ENCODE measurements at regions not wholly inside any gene's neighbourhood (a gene's known extent, or its start where the extent isn't known, plus 50 kb on each side); places are given as distances from the start of the nearest gene placed in this dataset.

- no peak for DNase-seq
- Mint-ChIP-seq H3K9me3 (peaks cover 7 to 12% (median 11%) of the 10 kb centered on the region in 3 donors), H3K4me1 (no peaks in the 10 kb centered on the region), H3K27me3 (peaks cover 3 to 14% of the 10 kb centered on the region in 2 donors), H3K4me3 (no peak overlapping the region), H3K36me3 (no peaks in the 10 kb centered on the region), H3K27ac (no peak overlapping the region)
- no peak overlapping the region for H3K27ac ChIP-seq (ENCODE audit: low read length)
- no peak for ATAC-seq (replicated peaks in 1 of 4)
- no peaks in the 10 kb centered on the region for H3K9me3 ChIP-seq
- no peak overlapping the region for H3K4me3 ChIP-seq (ENCODE audit: control insufficient read depth in 1 of 2, extremely low read depth in 1 of 2, low read length in 1 of 2)
- H3K4me1 ChIP-seq (ENCODE audit: control insufficient read depth in 1 of 2, extremely low read depth in 1 of 2, insufficient read depth in 2 of 2, low read length in 2 of 2), result no peaks in the 10 kb centered on the region
- H3K36me3 ChIP-seq (ENCODE audit: control insufficient read depth in 2 of 2, extremely low read depth in 1 of 2, insufficient read depth in 1 of 2, low read length in 1 of 2), result no peaks in the 10 kb centered on the region
- peaks cover 0 to 26% of the 10 kb centered on the region in 2 experiments for H3K27me3 ChIP-seq (replicated peaks in 1 of 2; ENCODE audit: control insufficient read depth in 2 of 2, extremely low read depth in 1 of 2, insufficient read depth in 2 of 2, low read length in 1 of 2)
- CTCF ChIA-PET, result no interaction called here
- WGBS (ENCODE audit: insufficient coverage), result 92% methylated on average over 7 of the region's 8 CpGs
- POLR2A ChIA-PET, result interaction anchor here in 1 of 2 donors (0.7 kb wide), 1 partner anchor 1724 kb away, joined by 3 read pairs; no protein-coding TSS in a partner anchor
Measured at GRCh38 chr22:47446331-47446730, 683.9 kb downstream of the TBC1D22A start.

DNA sequence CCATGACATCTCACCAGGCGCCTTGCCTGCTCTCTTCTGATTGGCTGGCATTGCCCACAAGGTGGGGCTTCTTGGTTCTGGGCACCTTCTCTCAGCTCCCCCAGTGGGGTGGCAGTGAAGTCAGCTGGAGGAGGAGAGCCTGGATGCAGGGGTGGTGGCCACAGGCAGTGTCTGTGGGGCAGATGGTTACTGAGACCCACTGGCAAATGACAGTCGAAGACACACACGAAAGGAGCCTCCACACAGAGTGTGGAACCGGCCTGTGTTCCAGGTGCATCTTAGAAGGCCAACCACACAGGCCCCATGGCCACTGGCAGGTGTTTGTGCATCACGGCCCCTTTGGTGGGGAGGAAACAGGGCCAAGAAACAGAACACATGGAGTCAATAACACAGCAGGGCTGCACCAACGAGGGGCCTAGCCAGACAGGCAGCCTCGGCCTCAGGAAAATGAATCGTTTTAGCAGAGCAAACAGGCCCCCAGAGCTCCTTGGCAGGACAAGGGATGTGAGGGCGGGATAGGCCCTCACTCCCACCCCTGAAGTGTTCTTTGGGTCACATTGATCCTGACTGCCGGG lies 683.4 kb downstream of the TBC1D22A start:
- H3K27ac Mint-ChIP-seq, result no peak overlapping the region

DNA sequence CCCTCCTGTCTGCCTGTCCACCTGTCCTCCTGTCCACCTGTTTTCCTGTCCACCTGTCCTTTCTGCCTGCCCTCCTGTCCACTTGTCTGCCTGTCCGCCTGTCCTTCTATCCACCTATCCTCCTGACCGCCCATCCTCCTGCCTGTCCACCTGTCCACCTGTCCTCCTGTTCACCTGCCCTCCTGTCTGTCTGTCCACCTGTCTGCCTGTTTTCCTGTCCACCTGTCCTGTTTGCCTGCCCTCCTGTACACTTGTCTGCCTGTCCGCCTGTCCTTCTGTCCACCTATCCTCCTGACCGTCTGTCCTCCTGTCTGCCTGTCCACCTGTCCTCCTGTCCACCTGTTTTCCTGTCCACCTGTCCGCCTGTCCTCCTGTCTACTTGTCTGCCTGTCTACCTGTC lies 682.8 kb downstream of the TBC1D22A start:
- DNase-seq, result no peak
- 89% methylated on average over 4 of the region's 5 CpGs for WGBS (ENCODE audit: insufficient coverage)
- Mint-ChIP-seq H3K27me3 (peaks cover 3 to 14% of the 10 kb centered on the region in 2 donors), H3K36me3 (no peaks in the 10 kb centered on the region), H3K4me1 (no peaks in the 10 kb centered on the region), H3K9me3 (peaks cover 11 to 16% (median 16%) of the 10 kb centered on the region in 3 donors), H3K4me3 (no peak overlapping the region), H3K27ac (no peak overlapping the region)
- CTCF ChIA-PET, result no interaction called here
- Histone ChIP-seq H3K36me3 (ENCODE audit: control insufficient read depth in 2 of 2, extremely low read depth in 1 of 2, insufficient read depth in 1 of 2, low read length in 1 of 2) (no peaks in the 10 kb centered on the region), H3K9me3 (no peaks in the 10 kb centered on the region), H3K27ac (ENCODE audit: low read length) (no peak overlapping the region), H3K4me1 (ENCODE audit: control insufficient read depth in 1 of 2, extremely low read depth in 1 of 2, insufficient read depth in 2 of 2, low read length in 2 of 2) (no peaks in the 10 kb centered on the region), H3K4me3 (ENCODE audit: control insufficient read depth in 1 of 2, extremely low read depth in 1 of 2, low read length in 1 of 2) (no peak overlapping the region), H3K27me3 (replicated peaks in 1 of 2; ENCODE audit: control insufficient read depth in 2 of 2, extremely low read depth in 1 of 2, insufficient read depth in 2 of 2, low read length in 1 of 2) (peaks cover 0 to 19% of the 10 kb centered on the region in 2 experiments)
- no peak for ATAC-seq (replicated peaks in 1 of 4)
- POLR2A ChIA-PET, result no interaction called here

More for the DNA sequence above, 683.4 kb downstream of the TBC1D22A start:
- H3K4me1 ChIP-seq (ENCODE audit: control insufficient read depth in 1 of 2, extremely low read depth in 1 of 2, insufficient read depth in 2 of 2, low read length in 2 of 2), result no peaks in the 10 kb centered on the region
- no peak for DNase-seq
- no peak for ATAC-seq (replicated peaks in 1 of 4)
- H3K27me3 Mint-ChIP-seq, result peaks cover 3 to 14% of the 10 kb centered on the region in 2 donors
- H3K36me3 ChIP-seq (ENCODE audit: control insufficient read depth in 2 of 2, extremely low read depth in 1 of 2, insufficient read depth in 1 of 2, low read length in 1 of 2), result no peaks in the 10 kb centered on the region
- peaks cover 7 to 13% (median 12%) of the 10 kb centered on the region in 3 donors for H3K9me3 Mint-ChIP-seq
- no peak overlapping the region for H3K4me3 Mint-ChIP-seq
- peaks cover 0 to 21% of the 10 kb centered on the region in 2 experiments for H3K27me3 ChIP-seq (replicated peaks in 1 of 2; ENCODE audit: control insufficient read depth in 2 of 2, extremely low read depth in 1 of 2, insufficient read depth in 2 of 2, low read length in 1 of 2)
- ChIA-PET POLR2A (no interaction called here), CTCF (no interaction called here)
- WGBS (ENCODE audit: insufficient coverage), result 69% methylated on average over 7 of the region's 10 CpGs
- H3K9me3 ChIP-seq, result no peaks in the 10 kb centered on the region
- H3K36me3 Mint-ChIP-seq, result no peaks in the 10 kb centered on the region
- H3K27ac ChIP-seq (ENCODE audit: low read length), result no peak overlapping the region
- no peak overlapping the region for H3K4me3 ChIP-seq (ENCODE audit: control insufficient read depth in 1 of 2, extremely low read depth in 1 of 2, low read length in 1 of 2)
- H3K4me1 Mint-ChIP-seq, result no peaks in the 10 kb centered on the region

- ChIA-PET CTCF (no interaction called here), POLR2A (no interaction called here)
- H3K27ac ChIP-seq (ENCODE audit: low read length), result no peak overlapping the region
- DNase-seq (no peak), ATAC-seq (replicated peaks in 1 of 4) (no peak)
- H3K36me3 ChIP-seq (ENCODE audit: control insufficient read depth in 2 of 2, extremely low read depth in 1 of 2, insufficient read depth in 1 of 2, low read length in 1 of 2), result no peaks in the 10 kb centered on the region
- no peaks in the 10 kb centered on the region for H3K4me1 Mint-ChIP-seq
- WGBS (ENCODE audit: insufficient coverage), result 86% methylated on average over 6 of the region's 6 CpGs
- peaks cover 3 to 14% of the 10 kb centered on the region in 2 donors for H3K27me3 Mint-ChIP-seq
- no peaks in the 10 kb centered on the region for H3K9me3 ChIP-seq
- H3K9me3 Mint-ChIP-seq, result peaks cover 14 to 19% (median 19%) of the 10 kb centered on the region in 3 donors
- no peak overlapping the region for H3K27ac Mint-ChIP-seq
- no peak overlapping the region for H3K4me3 Mint-ChIP-seq
- H3K36me3 Mint-ChIP-seq, result no peaks in the 10 kb centered on the region
- peaks cover 0 to 18% of the 10 kb centered on the region in 2 experiments for H3K27me3 ChIP-seq (replicated peaks in 1 of 2; ENCODE audit: control insufficient read depth in 2 of 2, extremely low read depth in 1 of 2, insufficient read depth in 2 of 2, low read length in 1 of 2)
- H3K4me1 ChIP-seq (ENCODE audit: control insufficient read depth in 1 of 2, extremely low read depth in 1 of 2, insufficient read depth in 2 of 2, low read length in 2 of 2), result no peaks in the 10 kb centered on the region
- H3K4me3 ChIP-seq (ENCODE audit: control insufficient read depth in 1 of 2, extremely low read depth in 1 of 2, low read length in 1 of 2), result no peak overlapping the region
Measured at GRCh38 chr22:47444746-47445065, 682.3 kb downstream of the TBC1D22A start.

GRCh38 chr22:47443836-47444745 lies 681.6 kb downstream of the TBC1D22A start:
- WGBS (ENCODE audit: insufficient coverage), result 77% methylated on average over 13 of the region's 16 CpGs
- H3K4me3 ChIP-seq (ENCODE audit: control insufficient read depth in 1 of 2, extremely low read depth in 1 of 2, low read length in 1 of 2), result no peak overlapping the region
- Mint-ChIP-seq H3K36me3 (no peaks in the 10 kb centered on the region), H3K27me3 (peaks cover 3 to 14% of the 10 kb centered on the region in 2 donors), H3K4me1 (no peaks in the 10 kb centered on the region), H3K9me3 (peaks cover 14 to 19% (median 19%) of the 10 kb centered on the region in 3 donors), H3K4me3 (no peak overlapping the region), H3K27ac (no peak overlapping the region)
- no peaks in the 10 kb centered on the region for H3K9me3 ChIP-seq
- CTCF ChIA-PET, result no interaction called here
- no peak overlapping the region for H3K27ac ChIP-seq (ENCODE audit: low read length)
- DNase-seq, result no peak
- no peaks in the 10 kb centered on the region for H3K4me1 ChIP-seq (ENCODE audit: control insufficient read depth in 1 of 2, extremely low read depth in 1 of 2, insufficient read depth in 2 of 2, low read length in 2 of 2)
- no peaks in the 10 kb centered on the region for H3K36me3 ChIP-seq (ENCODE audit: control insufficient read depth in 2 of 2, extremely low read depth in 1 of 2, insufficient read depth in 1 of 2, low read length in 1 of 2)
- POLR2A ChIA-PET, result no interaction called here
- H3K27me3 ChIP-seq (replicated peaks in 1 of 2; ENCODE audit: control insufficient read depth in 2 of 2, extremely low read depth in 1 of 2, insufficient read depth in 2 of 2, low read length in 1 of 2), result peaks cover 0 to 18% of the 10 kb centered on the region in 2 experiments
- ATAC-seq (replicated peaks in 1 of 4), result no peak

GRCh38 chr22:47442821-47443220 lies 680.4 kb downstream of the TBC1D22A start:
- H3K9me3 ChIP-seq, result no peaks in the 10 kb centered on the region
- CTCF ChIA-PET, result no interaction called here
- H3K36me3 Mint-ChIP-seq, result no peaks in the 10 kb centered on the region
- DNase-seq (no peak), ATAC-seq (replicated peaks in 1 of 4) (no peak)
- peaks cover 3 to 14% of the 10 kb centered on the region in 2 donors for H3K27me3 Mint-ChIP-seq
- POLR2A ChIA-PET, result no interaction called here
- H3K27ac ChIP-seq (ENCODE audit: low read length), result no peak overlapping the region
- H3K27ac Mint-ChIP-seq, result no peak overlapping the region
- H3K9me3 Mint-ChIP-seq, result peaks cover 14 to 19% (median 19%) of the 10 kb centered on the region in 3 donors
- no peaks in the 10 kb centered on the region for H3K4me1 Mint-ChIP-seq
- no peaks in the 10 kb centered on the region for H3K4me1 ChIP-seq (ENCODE audit: control insufficient read depth in 1 of 2, extremely low read depth in 1 of 2, insufficient read depth in 2 of 2, low read length in 2 of 2)
- H3K36me3 ChIP-seq (ENCODE audit: control insufficient read depth in 2 of 2, extremely low read depth in 1 of 2, insufficient read depth in 1 of 2, low read length in 1 of 2), result no peaks in the 10 kb centered on the region
- H3K4me3 ChIP-seq (ENCODE audit: control insufficient read depth in 1 of 2, extremely low read depth in 1 of 2, low read length in 1 of 2), result no peak overlapping the region
- no peak overlapping the region for H3K4me3 Mint-ChIP-seq
- peaks cover 0 to 9% of the 10 kb centered on the region in 2 experiments for H3K27me3 ChIP-seq (replicated peaks in 1 of 2; ENCODE audit: control insufficient read depth in 2 of 2, extremely low read depth in 1 of 2, insufficient read depth in 2 of 2, low read length in 1 of 2)
- 60% methylated on average over 1 of the region's 6 CpGs for whole genome bisulfite sequencing (ENCODE audit: insufficient coverage)

Data from T-cell (primary cell).